NK-92 (cell line): ENCODE measurements at regions not wholly inside any gene's neighbourhood (a gene's known extent, or its start where the extent isn't known, plus 50 kb on each side); places are given as distances from the start of the nearest gene placed in this dataset.
"Not testable (repeated sequence)": the region's sequence is repeated elsewhere in the genome, so short reads cannot be mapped to it uniquely, and the experiment has no call there.

ENCODE experiments used
- DNase-seq: peaks from one replicate; lab custom pipeline; 2025; ENCODE audit not compliant: unreplicated experiment; lab: John Stamatoyannopoulos, UW

GRCh38 chr15:93954985-93955571 lies 276.3 kb upstream of the MCTP2 start:
- no peak for DNase-seq

GRCh38 chr15:93948726-93949125 lies 282.6 kb upstream of the MCTP2 start:
- DNase-seq = no peak

GRCh38 chr15:93943586-93943985 lies 287.8 kb upstream of the MCTP2 start:
- DNase-seq = no peak

- no peak for DNase-seq
Measured at GRCh38 chr15:93942269-93942694, 289.1 kb upstream of the MCTP2 start.

- DNase-seq = no peak
Measured at GRCh38 chr15:93941697-93942096, 289.7 kb upstream of the MCTP2 start.

GRCh38 chr15:93940226-93940625 lies 291.1 kb upstream of the MCTP2 start:
- no peak for DNase-seq

GRCh38 chr15:93932164-93932776 lies 299.1 kb upstream of the MCTP2 start:
- DNase-seq = no peak

GRCh38 chr15:93929375-93930094 lies 301.8 kb upstream of the MCTP2 start:
- DNase-seq = no peak

GRCh38 chr15:93920204-93920603 lies 311.2 kb upstream of the MCTP2 start:
- DNase-seq = no peak

GRCh38 chr15:93918801-93919200 lies 312.6 kb upstream of the MCTP2 start:
- DNase-seq = not testable (repeated sequence)

GRCh38 chr15:93917181-93917580 lies 314.2 kb upstream of the MCTP2 start:
- DNase-seq = no peak

- DNase-seq = no peak
Measured at GRCh38 chr15:93913871-93914270, 317.5 kb upstream of the MCTP2 start.

GRCh38 chr15:93913310-93913709 lies 318.1 kb upstream of the MCTP2 start:
- DNase-seq = no peak

GRCh38 chr15:93900476-93901400 lies 330.6 kb upstream of the MCTP2 start:
- no peak for DNase-seq

GRCh38 chr15:93899817-93900216 lies 331.5 kb upstream of the MCTP2 start:
- DNase-seq = no peak

GRCh38 chr15:93897377-93897776 lies 334.0 kb upstream of the MCTP2 start:
- DNase-seq = no peak

GRCh38 chr15:93895976-93896770 lies 335.2 kb upstream of the MCTP2 start:
- DNase-seq = no peak

- DNase-seq = no peak
Measured at GRCh38 chr15:93894438-93895036, 336.8 kb upstream of the MCTP2 start.

- DNase-seq = no peak
Measured at GRCh38 chr15:93887151-93887550, 344.2 kb upstream of the MCTP2 start.

- DNase-seq = no peak
Measured at GRCh38 chr15:93882779-93883178, 348.6 kb upstream of the MCTP2 start.
